ENCODE measurements at regions not wholly inside any gene's neighbourhood (a gene's known extent, or its start where the extent isn't known, plus 50 kb on each side); places are given as distances from the start of the nearest gene placed in this dataset.
"Not testable (repeated sequence)": the region's sequence is repeated elsewhere in the genome, so short reads cannot be mapped to it uniquely, and the experiment has no call there.

GRCh38 chr7:29729534-29730165 is 76.7 kb upstream of the WIPF3 start:
- TF ChIP-seq, protein P1, sequence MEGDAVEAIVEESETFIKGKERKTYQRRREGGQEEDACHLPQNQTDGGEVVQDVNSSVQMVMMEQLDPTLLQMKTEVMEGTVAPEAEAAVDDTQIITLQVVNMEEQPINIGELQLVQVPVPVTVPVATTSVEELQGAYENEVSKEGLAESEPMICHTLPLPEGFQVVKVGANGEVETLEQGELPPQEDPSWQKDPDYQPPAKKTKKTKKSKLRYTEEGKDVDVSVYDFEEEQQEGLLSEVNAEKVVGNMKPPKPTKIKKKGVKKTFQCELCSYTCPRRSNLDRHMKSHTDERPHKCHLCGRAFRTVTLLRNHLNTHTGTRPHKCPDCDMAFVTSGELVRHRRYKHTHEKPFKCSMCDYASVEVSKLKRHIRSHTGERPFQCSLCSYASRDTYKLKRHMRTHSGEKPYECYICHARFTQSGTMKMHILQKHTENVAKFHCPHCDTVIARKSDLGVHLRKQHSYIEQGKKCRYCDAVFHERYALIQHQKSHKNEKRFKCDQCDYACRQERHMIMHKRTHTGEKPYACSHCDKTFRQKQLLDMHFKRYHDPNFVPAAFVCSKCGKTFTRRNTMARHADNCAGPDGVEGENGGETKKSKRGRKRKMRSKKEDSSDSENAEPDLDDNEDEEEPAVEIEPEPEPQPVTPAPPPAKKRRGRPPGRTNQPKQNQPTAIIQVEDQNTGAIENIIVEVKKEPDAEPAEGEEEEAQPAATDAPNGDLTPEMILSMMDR (IDR thresholded peaks at IDR 0.05): not testable (repeated sequence)
- TF ChIP-seq POLR2A (IDR thresholded peaks at IDR 0.05): not testable (repeated sequence)

Measured in testis (tissue), 2 donors.